NOMO-1 treated with DMSO at 0.1 percent for 48 hours (cell line): ENCODE measurements at regions not wholly inside any gene's neighbourhood (a gene's known extent, or its start where the extent isn't known, plus 50 kb on each side); places are given as distances from the start of the nearest gene placed in this dataset.

Source experiments
- DNase-seq: peaks from one replicate; lab custom pipeline; 2025; ENCODE audit not compliant: unreplicated experiment; lab: John Stamatoyannopoulos, UW

DNA sequence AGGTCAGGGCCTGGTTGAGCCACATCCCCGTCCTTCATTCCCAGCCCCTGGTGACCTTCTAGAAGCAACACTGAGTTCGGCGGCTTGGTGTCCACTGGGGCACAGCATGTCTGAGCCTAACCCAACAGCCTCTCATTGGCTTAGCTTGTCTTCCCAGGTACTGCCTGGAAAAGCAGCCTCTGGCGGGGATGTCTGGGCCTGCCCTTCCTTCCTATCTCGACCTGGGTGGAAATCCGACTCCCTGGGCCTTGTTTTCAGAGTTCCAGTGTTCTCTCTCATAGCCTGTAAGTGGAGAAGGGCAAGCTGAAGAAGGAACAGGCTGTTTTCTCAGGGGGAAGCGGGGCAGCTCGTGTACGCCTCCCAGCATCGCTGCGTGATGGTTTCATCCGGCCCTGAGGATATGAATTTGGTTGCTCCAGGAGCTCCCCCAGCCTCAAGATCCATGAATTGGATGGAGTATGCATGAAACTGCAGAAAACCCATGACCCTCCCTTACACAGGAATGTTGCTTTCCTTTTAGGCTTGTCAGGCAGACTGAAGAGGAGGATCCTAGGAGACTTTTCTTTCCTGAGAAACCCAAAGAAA is 116.5 kb upstream of the IRF2BP2 start:
- no peak for DNase-seq

- DNase-seq: no peak
Observed at GRCh38 chr1:234725177-234726132, 115.5 kb upstream of the IRF2BP2 start.

DNA sequence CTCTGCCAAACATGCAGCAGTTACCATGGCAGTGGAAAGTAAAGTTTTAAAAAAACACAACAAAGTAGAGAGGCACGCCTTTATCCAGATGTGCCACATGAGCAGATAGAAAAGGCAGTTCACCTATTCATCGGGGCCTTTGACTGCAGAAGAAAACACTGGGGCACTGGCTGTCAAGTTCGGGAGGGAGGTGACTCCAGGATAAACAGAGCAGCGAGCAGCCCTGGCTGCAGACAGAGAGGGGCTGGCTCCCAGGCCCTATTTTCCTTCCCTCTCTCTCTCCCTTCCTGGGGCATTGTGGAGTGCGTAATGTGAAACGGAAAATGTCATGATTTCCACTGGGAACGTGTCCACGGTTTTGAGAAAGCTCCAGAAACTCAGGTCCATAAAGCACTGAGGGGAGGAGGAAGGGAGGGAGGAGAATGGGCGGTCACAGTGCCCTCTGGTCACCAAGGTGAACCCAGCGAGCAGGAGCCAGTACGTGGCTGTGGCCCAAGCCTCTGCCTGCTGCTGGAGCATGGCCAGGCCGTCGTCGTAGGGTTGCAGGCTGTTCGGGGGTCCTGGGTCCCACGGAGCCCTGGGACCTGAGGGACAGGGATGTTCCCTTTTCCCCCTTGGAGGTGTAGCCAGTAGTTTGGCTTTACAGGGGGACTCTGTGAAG is 114.7 kb upstream of the IRF2BP2 start:
- no peak for DNase-seq

- DNase-seq: peak; percentile 85
Observed at GRCh38 chr1:234722904-234723720, 113.1 kb upstream of the IRF2BP2 start.

GRCh38 chr1:234722270-234722704 is 112.3 kb upstream of the IRF2BP2 start:
- no peak for DNase-seq

GRCh38 chr1:234721476-234722269 is 111.7 kb upstream of the IRF2BP2 start:
- no peak for DNase-seq

DNA sequence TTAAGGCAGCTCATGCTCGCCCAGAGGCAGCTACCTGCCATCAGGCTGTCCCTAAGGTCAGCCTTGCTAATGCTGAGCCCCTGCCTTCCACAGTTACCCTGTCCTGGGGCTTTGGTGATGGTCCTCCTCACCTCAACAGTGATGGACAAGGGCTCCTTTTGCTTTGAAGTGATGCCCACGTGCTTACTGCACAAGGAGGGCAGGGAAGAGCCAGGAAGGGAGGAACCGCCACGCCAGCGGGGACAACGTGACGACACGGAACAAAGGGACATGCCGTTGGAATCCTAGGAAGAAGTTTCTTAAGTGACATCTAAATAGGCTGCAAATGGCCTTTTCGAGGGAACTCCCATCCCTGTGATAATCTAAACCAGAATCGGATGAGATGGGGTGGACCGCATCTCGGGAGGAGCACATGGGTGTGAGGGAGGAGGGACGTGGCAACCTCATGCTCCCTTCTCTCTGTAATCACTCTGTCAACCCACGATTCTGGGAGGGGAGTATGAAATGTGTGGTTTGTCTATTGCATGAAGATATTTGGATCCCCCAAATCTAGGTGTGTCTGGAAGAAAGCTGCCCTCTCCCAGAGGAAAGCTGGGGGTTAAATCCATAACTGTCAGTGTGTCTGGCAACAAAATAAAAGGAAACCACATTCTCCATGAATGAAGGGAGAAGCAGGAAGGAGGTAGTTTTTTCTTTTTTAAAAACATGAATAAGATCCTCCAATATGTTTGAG is 110.9 kb upstream of the IRF2BP2 start:
- no peak for DNase-seq

- no peak for DNase-seq
Observed at GRCh38 chr1:234719454-234720251, 109.7 kb upstream of the IRF2BP2 start.

- no peak for DNase-seq
Observed at GRCh38 chr1:234718496-234719453, 108.8 kb upstream of the IRF2BP2 start.

DNA sequence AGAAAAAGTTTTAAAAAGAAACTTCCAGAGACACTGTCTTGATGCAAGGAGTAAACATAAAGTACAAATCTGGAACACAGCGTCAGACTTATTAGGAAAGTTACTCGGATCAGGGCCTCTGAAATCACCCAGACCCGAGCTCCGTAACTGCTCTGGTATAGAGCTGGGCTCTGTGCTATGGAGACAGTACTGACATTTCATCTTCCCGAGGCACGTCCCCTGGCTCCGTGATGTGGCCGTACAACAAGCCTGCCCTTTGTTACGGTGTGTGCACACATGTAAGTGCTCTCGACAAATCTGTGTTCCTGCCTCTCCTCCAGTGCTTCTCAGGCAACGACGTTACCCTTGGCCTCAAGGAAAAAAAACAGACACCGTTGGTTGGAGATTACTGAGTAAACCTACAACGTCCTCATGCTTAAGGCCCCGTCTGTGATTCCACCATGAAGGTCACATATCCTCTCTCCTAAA is 107.0 kb upstream of the IRF2BP2 start:
- DNase-seq: no peak

DNA sequence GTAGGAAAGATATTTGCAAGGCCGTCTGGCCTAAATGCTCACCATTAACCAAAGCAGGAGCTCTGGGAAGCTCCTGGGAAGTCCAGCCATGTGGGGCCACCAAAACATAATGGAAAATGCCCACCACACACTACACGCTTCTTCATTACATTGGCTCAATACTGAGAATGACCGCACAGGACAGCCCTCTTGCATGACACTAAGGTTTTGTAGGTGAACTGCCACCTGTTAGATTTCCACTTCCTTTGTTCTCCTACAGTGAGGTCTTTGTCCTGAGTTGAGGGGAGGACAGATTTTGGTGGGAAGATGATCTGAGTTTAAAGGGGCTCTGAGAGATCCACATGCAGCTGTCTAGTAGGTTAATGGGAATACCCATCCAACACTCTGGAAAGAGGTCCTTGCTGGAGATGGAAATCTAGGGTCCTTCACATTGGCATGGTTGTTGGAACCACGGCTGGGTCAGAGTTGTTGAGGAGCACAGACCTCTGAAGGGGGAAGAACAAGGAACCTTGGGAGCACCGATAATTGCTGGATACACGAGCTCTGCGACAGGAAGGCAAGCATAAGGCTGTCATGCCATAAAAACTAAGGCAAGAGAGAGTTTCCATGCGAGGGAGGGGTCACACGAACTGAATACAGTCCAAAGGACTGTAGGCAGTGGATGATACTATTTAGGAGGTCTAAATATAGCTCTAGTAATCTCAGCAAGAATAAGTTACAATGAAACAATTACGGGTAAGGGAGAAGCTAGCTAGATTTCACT is 105.5 kb upstream of the IRF2BP2 start:
- DNase-seq: no peak

DNA sequence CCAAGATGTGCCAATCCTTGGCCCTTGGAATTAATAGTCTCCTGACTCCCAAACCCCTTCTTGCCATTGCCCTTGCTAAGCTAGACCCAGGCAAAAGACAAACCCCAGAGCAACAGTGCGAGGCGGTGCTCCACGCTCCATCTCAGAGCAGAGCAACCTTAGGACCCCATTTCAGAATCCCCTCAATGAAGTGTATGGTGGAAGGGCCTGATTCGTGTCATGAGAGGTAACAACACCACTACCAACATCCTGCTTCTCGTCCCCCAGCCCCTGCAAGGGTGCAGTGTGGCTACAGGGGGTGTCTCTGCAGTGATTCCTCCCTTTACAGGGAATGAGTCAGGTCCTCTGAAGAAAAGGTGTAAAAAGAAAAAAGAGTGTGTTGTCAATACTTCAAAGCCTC is 103.9 kb upstream of the IRF2BP2 start:
- no peak for DNase-seq

DNA sequence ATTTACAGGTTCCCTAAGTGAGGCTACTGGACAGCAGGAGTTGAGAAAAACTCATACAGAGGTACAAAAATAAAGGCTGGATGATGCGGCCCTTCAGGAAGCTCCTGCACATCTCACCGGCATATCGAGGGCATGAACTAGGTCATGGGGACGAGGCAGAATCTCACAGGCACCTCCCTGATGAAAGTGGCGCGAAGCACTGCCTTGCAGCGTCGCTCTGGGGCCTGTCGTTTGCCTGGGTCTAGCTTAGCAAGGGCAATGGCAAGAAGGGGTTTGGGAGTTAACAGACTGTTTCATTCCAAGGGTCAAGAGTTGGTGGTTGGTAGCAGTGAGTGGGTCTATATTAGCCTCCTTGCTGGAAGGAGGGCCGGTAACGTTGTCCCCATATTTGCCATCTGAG is 103.5 kb upstream of the IRF2BP2 start:
- DNase-seq: no peak

- no peak for DNase-seq
Observed at GRCh38 chr1:234712891-234713305, 102.9 kb upstream of the IRF2BP2 start.

GRCh38 chr1:234710936-234711724 is 101.2 kb upstream of the IRF2BP2 start:
- DNase-seq: no peak

DNA sequence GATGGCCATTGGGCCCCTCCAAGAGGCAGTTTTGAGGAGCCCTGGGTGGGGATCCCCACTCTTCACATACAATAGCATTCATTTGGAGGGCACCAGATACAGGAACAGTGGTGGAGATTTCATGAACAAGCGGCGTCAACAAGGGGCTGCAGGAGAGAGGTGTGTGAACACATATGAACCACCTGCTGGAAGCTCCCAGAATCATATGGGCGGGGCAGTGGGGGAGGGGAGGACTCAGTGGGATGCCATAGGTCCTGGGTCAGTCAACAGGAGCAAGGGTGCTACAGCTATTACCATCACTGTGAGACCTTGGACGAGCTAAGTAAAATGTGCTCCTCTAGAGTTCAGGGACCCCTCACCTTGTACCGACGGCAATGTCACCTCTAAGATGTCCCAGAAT is 100.4 kb upstream of the IRF2BP2 start:
- no peak for DNase-seq
